Loucy (cell line): ENCODE measurements at regions not wholly inside any gene's neighbourhood (a gene's known extent, or its start where the extent isn't known, plus 50 kb on each side); places are given as distances from the start of the nearest gene placed in this dataset.

Experiments
- EZH2phosphoT487 ChIP-seq: fragments of 200-600 bp; IDR thresholded peaks from 2 replicates; pipeline ENCODE4 v1.6.1; 2018; ENCODE audit warnings: antibody characterized with exemption, mild to moderate bottlenecking, moderate library complexity, borderline replicate concordance
- TF ChIP-seq, protein P1 (sequence below): fragments of 200-600 bp; sonication (generic); conservative IDR thresholded peaks from 2 replicates; pipeline ENCODE4 v1.5.1; 2014; ENCODE audit warnings: mild to moderate bottlenecking, antibody characterized with exemption, low read length

- TF ChIP-seq, protein P1, sequence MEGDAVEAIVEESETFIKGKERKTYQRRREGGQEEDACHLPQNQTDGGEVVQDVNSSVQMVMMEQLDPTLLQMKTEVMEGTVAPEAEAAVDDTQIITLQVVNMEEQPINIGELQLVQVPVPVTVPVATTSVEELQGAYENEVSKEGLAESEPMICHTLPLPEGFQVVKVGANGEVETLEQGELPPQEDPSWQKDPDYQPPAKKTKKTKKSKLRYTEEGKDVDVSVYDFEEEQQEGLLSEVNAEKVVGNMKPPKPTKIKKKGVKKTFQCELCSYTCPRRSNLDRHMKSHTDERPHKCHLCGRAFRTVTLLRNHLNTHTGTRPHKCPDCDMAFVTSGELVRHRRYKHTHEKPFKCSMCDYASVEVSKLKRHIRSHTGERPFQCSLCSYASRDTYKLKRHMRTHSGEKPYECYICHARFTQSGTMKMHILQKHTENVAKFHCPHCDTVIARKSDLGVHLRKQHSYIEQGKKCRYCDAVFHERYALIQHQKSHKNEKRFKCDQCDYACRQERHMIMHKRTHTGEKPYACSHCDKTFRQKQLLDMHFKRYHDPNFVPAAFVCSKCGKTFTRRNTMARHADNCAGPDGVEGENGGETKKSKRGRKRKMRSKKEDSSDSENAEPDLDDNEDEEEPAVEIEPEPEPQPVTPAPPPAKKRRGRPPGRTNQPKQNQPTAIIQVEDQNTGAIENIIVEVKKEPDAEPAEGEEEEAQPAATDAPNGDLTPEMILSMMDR = no peak
- TF ChIP-seq EZH2phosphoT487 = no peak
These were observed 1119.9 kb downstream of the TAF11L14 start for GRCh38 chr5:18754201-18754600.
